ENCODE measurements at regions not wholly inside any gene's neighbourhood (a gene's known extent, or its start where the extent isn't known, plus 50 kb on each side); places are given as distances from the start of the nearest gene placed in this dataset.

DNA sequence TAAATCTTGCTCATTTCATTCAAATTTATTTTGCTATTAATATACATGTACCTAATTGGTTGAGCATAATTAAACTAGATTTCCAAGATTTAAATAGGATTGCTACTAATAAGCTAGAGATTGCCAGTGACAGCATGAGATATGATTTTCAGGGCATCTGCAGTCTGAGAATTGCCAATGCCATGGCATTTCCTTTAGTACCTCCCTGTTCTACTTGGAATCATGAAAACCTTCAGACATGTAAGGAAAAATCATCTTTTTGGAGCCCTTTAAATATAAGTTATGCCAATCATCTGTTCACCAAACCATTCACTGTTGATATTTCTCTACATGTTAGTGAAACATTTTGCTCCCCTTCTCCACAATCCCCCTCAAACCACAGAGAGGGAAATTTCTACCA lies 691.4 kb downstream of the DNAH5 start:
- TF ChIP-seq ZNF280D (tag by site-specific recombination; IDR thresholded peaks at IDR 0.05) = no peak
- TF ChIP-seq SETDB1 (IDR thresholded peaks at IDR 0.05; ENCODE audit: insufficient read length, low read length) = no peak
- no peak for TF ChIP-seq ZFP37 (tag by site-specific recombination; IDR thresholded peaks at IDR 0.05)
- TF ChIP-seq ZNF660 (tag by site-specific recombination; IDR thresholded peaks at IDR 0.05) = no peak
- TF ChIP-seq, protein P1, sequence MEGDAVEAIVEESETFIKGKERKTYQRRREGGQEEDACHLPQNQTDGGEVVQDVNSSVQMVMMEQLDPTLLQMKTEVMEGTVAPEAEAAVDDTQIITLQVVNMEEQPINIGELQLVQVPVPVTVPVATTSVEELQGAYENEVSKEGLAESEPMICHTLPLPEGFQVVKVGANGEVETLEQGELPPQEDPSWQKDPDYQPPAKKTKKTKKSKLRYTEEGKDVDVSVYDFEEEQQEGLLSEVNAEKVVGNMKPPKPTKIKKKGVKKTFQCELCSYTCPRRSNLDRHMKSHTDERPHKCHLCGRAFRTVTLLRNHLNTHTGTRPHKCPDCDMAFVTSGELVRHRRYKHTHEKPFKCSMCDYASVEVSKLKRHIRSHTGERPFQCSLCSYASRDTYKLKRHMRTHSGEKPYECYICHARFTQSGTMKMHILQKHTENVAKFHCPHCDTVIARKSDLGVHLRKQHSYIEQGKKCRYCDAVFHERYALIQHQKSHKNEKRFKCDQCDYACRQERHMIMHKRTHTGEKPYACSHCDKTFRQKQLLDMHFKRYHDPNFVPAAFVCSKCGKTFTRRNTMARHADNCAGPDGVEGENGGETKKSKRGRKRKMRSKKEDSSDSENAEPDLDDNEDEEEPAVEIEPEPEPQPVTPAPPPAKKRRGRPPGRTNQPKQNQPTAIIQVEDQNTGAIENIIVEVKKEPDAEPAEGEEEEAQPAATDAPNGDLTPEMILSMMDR (tag by site-specific recombination; IDR thresholded peaks at IDR 0.05) = no peak
- TF ChIP-seq ZNF449 (tag by site-specific recombination; IDR thresholded peaks at IDR 0.05) = no peak
- no peak for TF ChIP-seq ZNF223 (tag by site-specific recombination; IDR thresholded peaks at IDR 0.05)
- no peak for TF ChIP-seq HOXA7 (CRISPR knock-in tag; IDR thresholded peaks at IDR 0.05; ENCODE audit: borderline replicate concordance)
- TF ChIP-seq ZNF521 (tag by site-specific recombination; IDR thresholded peaks at IDR 0.05) = no peak
- no peak for TF ChIP-seq ZNF707 (tag by site-specific recombination; IDR thresholded peaks at IDR 0.05)
